HEK293 (cell line): ENCODE measurements at regions not wholly inside any gene's neighbourhood (a gene's known extent, or its start where the extent isn't known, plus 50 kb on each side); places are given as distances from the start of the nearest gene placed in this dataset.

ENCODE experiments used
- CTCF ChIA-PET: fragments of 350-600 bp; formaldehyde crosslinking; extraction: SDS; loops from one replicate; lab custom pipeline; 2021; ENCODE audit warnings: antibody characterized with exemption; lab: Yijun Ruan, JAX
- POLR2A ChIA-PET: fragments of 300-600 bp; formaldehyde crosslinking; extraction: SDS; loops from one replicate; lab custom pipeline; 2020; ENCODE audit warnings: antibody characterized with exemption, inconsistent platforms; lab: Yijun Ruan, JAX
- H3K27ac ChIP-seq: fragments of 200-500 bp; sonication (Bioruptor generic); 2 replicates; pipeline ENCODE4 v1.5.1; 2014; ENCODE audit warnings: low read depth, low read length, control low read depth, inconsistent platforms; ENCODE audit errors: extremely low read depth
- H3K36me3 ChIP-seq, 2 experiments: fragments of 200-500 bp in 1 of 2; sonication (Bioruptor generic) in 1 of 2; 1 replicate in 1 of 2; 2 replicates in 1 of 2; pipeline ENCODE4 v1.5.1; 2014 to 2017; ENCODE audit warnings: inconsistent platforms in 2 of 2, low read length in 2 of 2; ENCODE audit not compliant: control insufficient read depth in 2 of 2, insufficient read depth in 1 of 2
- H3K4me1 ChIP-seq: fragments of 200-500 bp; sonication (Bioruptor generic); 2 replicates; pipeline ENCODE4 v1.5.1; 2014; ENCODE audit warnings: mild to moderate bottlenecking, low read length, inconsistent platforms; ENCODE audit not compliant: control insufficient read depth, insufficient read depth
- H3K4me3 ChIP-seq: 2 replicates; pipeline ENCODE4 v1.5.1; 2011; ENCODE audit warnings: low read depth, mild to moderate bottlenecking, control low read depth, low read length, moderate library complexity
- H3K9me3 ChIP-seq: fragments of 200-500 bp; sonication (Bioruptor generic); 2 replicates; pipeline ENCODE4 v1.5.1; 2014; ENCODE audit warnings: low read depth, low read length, inconsistent platforms; ENCODE audit not compliant: control insufficient read depth, insufficient read depth
- TCF7L2 ChIP-seq: IDR thresholded peaks from 2 replicates; pipeline ENCODE4 v1.6.1; 2011; ENCODE audit warnings: low read depth, mild to moderate bottlenecking, inconsistent platforms, low read length, moderate library complexity, borderline replicate concordance
- ZNF10 ChIP-seq: fragments of 450-650 bp; formaldehyde crosslinking; IDR thresholded peaks from 2 replicates; pipeline ENCODE4 v1.5.1; 2017; ENCODE audit warnings: missing biosample characterization, missing genetic modification characterization
- ZNF140 ChIP-seq: fragments of 450-650 bp; formaldehyde crosslinking; IDR thresholded peaks from 2 replicates; pipeline ENCODE4 v1.5.1; 2016; ENCODE audit warnings: missing biosample characterization, missing genetic modification characterization
- ZNF24 ChIP-seq: fragments of 450-650 bp; formaldehyde crosslinking; IDR thresholded peaks from 2 replicates; pipeline ENCODE4 v1.5.1; 2016; ENCODE audit warnings: missing biosample characterization, missing genetic modification characterization
- ZNF292 ChIP-seq: fragments of 450-650 bp; formaldehyde crosslinking; IDR thresholded peaks from 2 replicates; pipeline ENCODE4 v1.5.1; 2016; ENCODE audit warnings: low read depth, missing biosample characterization, missing genetic modification characterization, borderline replicate concordance
- ZNF404 ChIP-seq: fragments of 450-650 bp; formaldehyde crosslinking; IDR thresholded peaks from 2 replicates; pipeline ENCODE4 v1.5.1; 2017; ENCODE audit warnings: missing biosample characterization, missing genetic modification characterization
- ZNF423 ChIP-seq: fragments of 450-650 bp; formaldehyde crosslinking; IDR thresholded peaks from 2 replicates; pipeline ENCODE4 v1.5.1; 2016; ENCODE audit warnings: missing biosample characterization, missing genetic modification characterization
- ZNF585B ChIP-seq: fragments of 450-650 bp; formaldehyde crosslinking; IDR thresholded peaks from 2 replicates; pipeline ENCODE4 v1.5.1; 2016; ENCODE audit warnings: missing biosample characterization, missing genetic modification characterization
- ZNF658 ChIP-seq: fragments of 450-650 bp; formaldehyde crosslinking; IDR thresholded peaks from 2 replicates; pipeline ENCODE4; 2016; ENCODE audit warnings: missing biosample characterization, missing genetic modification characterization
- ZNF660 ChIP-seq: fragments of 450-650 bp; IDR thresholded peaks from 2 replicates; pipeline ENCODE4 v1.5.1; 2018; ENCODE audit warnings: missing biosample characterization, mild to moderate bottlenecking, missing genetic modification characterization
- ZNF768 ChIP-seq: fragments of 450-650 bp; formaldehyde crosslinking; IDR thresholded peaks from 2 replicates; pipeline ENCODE4 v1.5.1; 2018; ENCODE audit warnings: missing biosample characterization, mild to moderate bottlenecking, missing genetic modification characterization
- ZNF837 ChIP-seq: fragments of 450-650 bp; formaldehyde crosslinking; IDR thresholded peaks from 2 replicates; pipeline ENCODE4 v1.5.1; 2016; ENCODE audit warnings: missing biosample characterization, missing genetic modification characterization
- ZNF843 ChIP-seq: fragments of 450-650 bp; formaldehyde crosslinking; IDR thresholded peaks from 2 replicates; pipeline ENCODE4 v1.5.1; 2016; ENCODE audit warnings: missing biosample characterization, missing genetic modification characterization
- TF ChIP-seq, protein P1 (sequence below): fragments of 450-650 bp; formaldehyde crosslinking; IDR thresholded peaks from 2 replicates; pipeline ENCODE4 v1.5.1; 2016; ENCODE audit warnings: missing biosample characterization, missing genetic modification characterization
- TF ChIP-seq, protein P2 (sequence below): fragments of 450-650 bp; formaldehyde crosslinking; IDR thresholded peaks from 2 replicates; pipeline ENCODE4 v1.5.1; 2016; ENCODE audit warnings: missing biosample characterization, missing genetic modification characterization
- TF ChIP-seq, protein P3 (sequence below): fragments of 450-650 bp; formaldehyde crosslinking; IDR thresholded peaks from 2 replicates; pipeline ENCODE4 v1.5.1; 2016; ENCODE audit warnings: missing biosample characterization, missing genetic modification characterization
- TF ChIP-seq, protein P4 (sequence below): fragments of 450-650 bp; formaldehyde crosslinking; IDR thresholded peaks from 2 replicates; pipeline ENCODE4 v1.5.1; 2017; ENCODE audit warnings: missing biosample characterization, missing genetic modification characterization

DNA sequence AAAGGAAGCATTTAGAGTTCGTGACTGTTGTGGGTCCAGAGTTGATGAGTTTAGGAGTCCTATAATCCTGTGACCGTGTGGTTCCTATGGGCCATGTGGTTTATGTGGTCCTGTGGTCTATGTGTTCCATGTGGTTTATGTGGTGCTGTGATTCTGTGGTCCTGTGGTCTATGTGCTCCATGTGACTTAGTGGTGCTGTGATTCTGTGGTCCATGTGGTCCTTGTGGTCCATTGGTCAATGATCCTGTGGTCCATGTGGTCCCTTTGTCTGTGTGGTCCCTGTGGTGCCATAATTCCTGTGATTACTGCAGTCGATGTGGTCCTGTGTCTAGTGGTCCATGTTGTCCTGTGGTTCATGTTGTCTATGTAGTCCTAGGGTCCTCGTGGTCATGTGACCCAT is 167.3 kb downstream of the TMEM18 start (continued):
- TF ChIP-seq ZNF658 (tag by site-specific recombination): no peak
- TF ChIP-seq, protein P1, sequence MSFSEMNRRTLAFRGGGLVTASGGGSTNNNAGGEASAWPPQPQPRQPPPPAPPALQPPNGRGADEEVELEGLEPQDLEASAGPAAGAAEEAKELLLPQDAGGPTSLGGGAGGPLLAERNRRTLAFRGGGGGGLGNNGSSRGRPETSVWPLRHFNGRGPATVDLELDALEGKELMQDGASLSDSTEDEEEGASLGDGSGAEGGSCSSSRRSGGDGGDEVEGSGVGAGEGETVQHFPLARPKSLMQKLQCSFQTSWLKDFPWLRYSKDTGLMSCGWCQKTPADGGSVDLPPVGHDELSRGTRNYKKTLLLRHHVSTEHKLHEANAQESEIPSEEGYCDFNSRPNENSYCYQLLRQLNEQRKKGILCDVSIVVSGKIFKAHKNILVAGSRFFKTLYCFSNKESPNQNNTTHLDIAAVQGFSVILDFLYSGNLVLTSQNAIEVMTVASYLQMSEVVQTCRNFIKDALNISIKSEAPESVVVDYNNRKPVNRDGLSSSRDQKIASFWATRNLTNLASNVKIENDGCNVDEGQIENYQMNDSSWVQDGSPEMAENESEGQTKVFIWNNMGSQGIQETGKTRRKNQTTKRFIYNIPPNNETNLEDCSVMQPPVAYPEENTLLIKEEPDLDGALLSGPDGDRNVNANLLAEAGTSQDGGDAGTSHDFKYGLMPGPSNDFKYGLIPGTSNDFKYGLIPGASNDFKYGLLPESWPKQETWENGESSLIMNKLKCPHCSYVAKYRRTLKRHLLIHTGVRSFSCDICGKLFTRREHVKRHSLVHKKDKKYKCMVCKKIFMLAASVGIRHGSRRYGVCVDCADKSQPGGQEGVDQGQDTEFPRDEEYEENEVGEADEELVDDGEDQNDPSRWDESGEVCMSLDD: no peak
- TF ChIP-seq, protein P2, sequence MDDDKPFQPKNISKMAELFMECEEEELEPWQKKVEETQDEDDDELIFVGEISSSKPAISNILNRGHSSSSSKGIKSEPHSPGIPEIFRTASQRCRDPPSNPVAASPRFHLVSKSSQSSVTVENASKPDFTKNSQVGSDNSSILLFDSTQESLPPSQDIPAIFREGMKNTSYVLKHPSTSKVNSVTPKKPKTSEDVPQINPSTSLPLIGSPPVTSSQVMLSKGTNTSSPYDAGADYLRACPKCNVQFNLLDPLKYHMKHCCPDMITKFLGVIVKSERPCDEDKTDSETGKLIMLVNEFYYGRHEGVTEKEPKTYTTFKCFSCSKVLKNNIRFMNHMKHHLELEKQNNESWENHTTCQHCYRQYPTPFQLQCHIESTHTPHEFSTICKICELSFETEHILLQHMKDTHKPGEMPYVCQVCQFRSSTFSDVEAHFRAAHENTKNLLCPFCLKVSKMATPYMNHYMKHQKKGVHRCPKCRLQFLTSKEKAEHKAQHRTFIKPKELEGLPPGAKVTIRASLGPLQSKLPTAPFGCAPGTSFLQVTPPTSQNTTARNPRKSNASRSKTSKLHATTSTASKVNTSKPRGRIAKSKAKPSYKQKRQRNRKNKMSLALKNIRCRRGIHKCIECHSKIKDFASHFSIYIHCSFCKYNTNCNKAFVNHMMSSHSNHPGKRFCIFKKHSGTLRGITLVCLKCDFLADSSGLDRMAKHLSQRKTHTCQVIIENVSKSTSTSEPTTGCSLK: no peak
- TF ChIP-seq, all 188 proteins: peak for 0

DNA sequence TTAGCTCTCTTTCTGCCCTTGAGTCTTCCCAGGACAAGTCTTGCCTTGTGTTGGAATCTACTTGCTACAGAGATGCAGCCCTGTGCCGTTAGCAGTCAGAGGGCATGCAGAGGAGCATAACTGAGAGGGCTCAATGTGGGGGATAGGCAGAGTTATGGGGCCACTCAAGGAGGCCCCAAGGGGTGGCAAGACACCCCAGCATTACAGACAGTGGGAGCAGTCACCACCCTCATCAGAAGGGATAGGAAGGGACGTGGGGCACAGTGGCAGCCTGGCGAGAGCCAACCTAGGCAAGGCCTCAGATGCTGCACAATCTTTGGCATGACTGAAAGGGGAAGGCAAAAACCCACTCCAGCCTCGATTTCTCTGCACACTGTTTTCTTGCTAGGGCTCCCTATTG is 169.1 kb downstream of the TMEM18 start:
- no peak overlapping the region for H3K4me3 ChIP-seq
- H3K27ac ChIP-seq: no peak overlapping the region
- H3K36me3 ChIP-seq: no peaks in the 10 kb centered on the region
- no peaks in the 10 kb centered on the region for H3K4me1 ChIP-seq
- CTCF ChIA-PET: no interaction called here
- POLR2A ChIA-PET: no interaction called here
- H3K9me3 ChIP-seq: no peaks in the 10 kb centered on the region
- TF ChIP-seq ZNF768 (tag by site-specific recombination) (no peak), ZNF292 (tag by site-specific recombination) (no peak), ZNF10 (tag by site-specific recombination) (no peak), ZNF585B (tag by site-specific recombination) (no peak), TCF7L2 (no peak), ZNF140 (tag by site-specific recombination) (no peak), ZNF837 (tag by site-specific recombination) (no peak), ZNF660 (tag by site-specific recombination) (no peak), ZNF24 (tag by site-specific recombination) (no peak), ZNF843 (tag by site-specific recombination) (no peak), ZNF404 (tag by site-specific recombination) (no peak), ZNF423 (tag by site-specific recombination) (no peak)
- TF ChIP-seq, protein P3, sequence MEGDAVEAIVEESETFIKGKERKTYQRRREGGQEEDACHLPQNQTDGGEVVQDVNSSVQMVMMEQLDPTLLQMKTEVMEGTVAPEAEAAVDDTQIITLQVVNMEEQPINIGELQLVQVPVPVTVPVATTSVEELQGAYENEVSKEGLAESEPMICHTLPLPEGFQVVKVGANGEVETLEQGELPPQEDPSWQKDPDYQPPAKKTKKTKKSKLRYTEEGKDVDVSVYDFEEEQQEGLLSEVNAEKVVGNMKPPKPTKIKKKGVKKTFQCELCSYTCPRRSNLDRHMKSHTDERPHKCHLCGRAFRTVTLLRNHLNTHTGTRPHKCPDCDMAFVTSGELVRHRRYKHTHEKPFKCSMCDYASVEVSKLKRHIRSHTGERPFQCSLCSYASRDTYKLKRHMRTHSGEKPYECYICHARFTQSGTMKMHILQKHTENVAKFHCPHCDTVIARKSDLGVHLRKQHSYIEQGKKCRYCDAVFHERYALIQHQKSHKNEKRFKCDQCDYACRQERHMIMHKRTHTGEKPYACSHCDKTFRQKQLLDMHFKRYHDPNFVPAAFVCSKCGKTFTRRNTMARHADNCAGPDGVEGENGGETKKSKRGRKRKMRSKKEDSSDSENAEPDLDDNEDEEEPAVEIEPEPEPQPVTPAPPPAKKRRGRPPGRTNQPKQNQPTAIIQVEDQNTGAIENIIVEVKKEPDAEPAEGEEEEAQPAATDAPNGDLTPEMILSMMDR (tag by site-specific recombination): no peak
- TF ChIP-seq, protein P1: no peak
- TF ChIP-seq, protein P4, sequence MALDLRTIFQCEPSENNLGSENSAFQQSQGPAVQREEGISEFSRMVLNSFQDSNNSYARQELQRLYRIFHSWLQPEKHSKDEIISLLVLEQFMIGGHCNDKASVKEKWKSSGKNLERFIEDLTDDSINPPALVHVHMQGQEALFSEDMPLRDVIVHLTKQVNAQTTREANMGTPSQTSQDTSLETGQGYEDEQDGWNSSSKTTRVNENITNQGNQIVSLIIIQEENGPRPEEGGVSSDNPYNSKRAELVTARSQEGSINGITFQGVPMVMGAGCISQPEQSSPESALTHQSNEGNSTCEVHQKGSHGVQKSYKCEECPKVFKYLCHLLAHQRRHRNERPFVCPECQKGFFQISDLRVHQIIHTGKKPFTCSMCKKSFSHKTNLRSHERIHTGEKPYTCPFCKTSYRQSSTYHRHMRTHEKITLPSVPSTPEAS (tag by site-specific recombination): no peak
- TF ChIP-seq, all 188 proteins: peak for 0
